Kidney (tissue), 13 donors: ENCODE measurements at regions not wholly inside any gene's neighbourhood (a gene's known extent, or its start where the extent isn't known, plus 50 kb on each side); places are given as distances from the start of the nearest gene placed in this dataset.

ENCODE experiments used
- DNase-seq, 5 donors: peaks; one replicate each; pipeline ENCODE4 v3.0.0-alpha.2; 2013 to 2020
- FAIRE-seq: peaks from 2 replicates; lab custom pipeline; 2012; peaks lifted over from hg19 to GRCh38; lab: Jason Lieb, UNC
- H3K27ac ChIP-seq, 2 donors: one replicate each; pipeline ENCODE4 v1.7.0; 2013; ENCODE audit warnings: low read depth in 2 of 2, low read length in 2 of 2, inconsistent platforms in 1 of 2
- H3K27me3 ChIP-seq: one replicate; pipeline ENCODE4 v1.7.1; 2013; ENCODE audit warnings: low read length, inconsistent platforms; ENCODE audit not compliant: control insufficient read depth, insufficient read depth
- H3K36me3 ChIP-seq, 3 donors: one replicate each; pipeline versions ENCODE4 v1.7.0 to v1.7.1; 2013; ENCODE audit warnings: low read length in 3 of 3, control low read depth in 1 of 3, inconsistent platforms in 1 of 3; ENCODE audit not compliant: insufficient read depth in 3 of 3, control insufficient read depth in 2 of 3
- H3K4me1 ChIP-seq, 3 donors: one replicate each; pipeline versions ENCODE4 v1.7.0 to v1.7.1; 2013; ENCODE audit warnings: low read length in 3 of 3, inconsistent platforms in 1 of 3, low read depth in 1 of 3; ENCODE audit not compliant: control insufficient read depth in 2 of 3, insufficient read depth in 2 of 3
- H3K4me3 ChIP-seq, 3 donors: one replicate each; pipeline versions ENCODE4 v1.7.0 to v1.8.1; 2013; ENCODE audit warnings: low read length in 3 of 3, control low read depth in 1 of 3, inconsistent platforms in 1 of 3
- H3K9ac ChIP-seq, 3 donors: one replicate each; pipeline versions ENCODE4 v1.7.0 to v1.7.1; 2013; ENCODE audit warnings: low read length in 3 of 3, control low read depth in 1 of 3, inconsistent platforms in 1 of 3
- H3K9me3 ChIP-seq, 3 donors: one replicate each; pipeline versions ENCODE4 v1.7.0 to v1.7.1; 2013; ENCODE audit warnings: low read length in 3 of 3, control low read depth in 1 of 3, inconsistent platforms in 1 of 3; ENCODE audit not compliant: control insufficient read depth in 2 of 3, insufficient read depth in 1 of 3
- CTCF ChIP-seq: IDR thresholded peaks from 3 replicates; pipeline ENCODE4 v1.5.1; 2012; ENCODE audit warnings: mild to moderate bottlenecking, moderate library complexity, borderline replicate concordance; ENCODE audit not compliant: insufficient read depth; ENCODE audit errors: extremely low read depth
- intact Hi-C: fragments of 100-400 bp; cut with DNase I; formaldehyde crosslinking; loops from one replicate; pipeline ENCODE4 v1.11.1; 2022
- donor health status: control.
- donor health status: control.
- donor health status: control.
- donor health status: control.
- donor health status: control.
- donor health status: DM: yes; HTN: yes; CAD: no.
- donor health status: Normal renal cell carcinoma (clear cell type).

- Histone ChIP-seq H3K27ac (no peak overlapping the region), H3K9me3 (no peaks in the 10 kb centered on the region), H3K4me1 (peaks cover 0 to 8% (median 0%) of the 10 kb centered on the region in 3 donors), H3K9ac (no peak overlapping the region), H3K27me3 (no peaks in the 10 kb centered on the region), H3K36me3 (no peaks in the 10 kb centered on the region), H3K4me3 (no peak overlapping the region)
- TF ChIP-seq CTCF, result no peak
- DNase-seq, result no peak
- no peak for FAIRE-seq
- intact Hi-C loops, result no loop called here
Measured at GRCh38 chr2:9770006-9770307, 73.3 kb upstream of the TAF1B start.

GRCh38 chr2:9770308-9771100 is 72.8 kb upstream of the TAF1B start:
- no peak for FAIRE-seq

GRCh38 chr2:9771101-9771449 is 72.2 kb upstream of the TAF1B start:
- no peak overlapping the region for H3K9ac ChIP-seq
- no peak for TF ChIP-seq CTCF
- H3K36me3 ChIP-seq, result no peaks in the 10 kb centered on the region
- H3K4me3 ChIP-seq, result no peak overlapping the region
- no peaks in the 10 kb centered on the region for H3K9me3 ChIP-seq
- DNase-seq (no peak), FAIRE-seq (no peak)
- no peaks in the 10 kb centered on the region for H3K27me3 ChIP-seq
- H3K27ac ChIP-seq, result no peak overlapping the region
- peaks cover 0 to 8% (median 0%) of the 10 kb centered on the region in 3 donors for H3K4me1 ChIP-seq
- intact Hi-C loops, result no loop called here

More at GRCh38 chr2:9770308-9771100, 72.8 kb upstream of the TAF1B start:
- H3K4me3 ChIP-seq, result no peak overlapping the region
- no peaks in the 10 kb centered on the region for H3K27me3 ChIP-seq
- no peak overlapping the region for H3K27ac ChIP-seq
- H3K9me3 ChIP-seq, result no peaks in the 10 kb centered on the region
- H3K36me3 ChIP-seq, result no peaks in the 10 kb centered on the region
- H3K9ac ChIP-seq, result no peak overlapping the region
- peak; percentile 53 for TF ChIP-seq CTCF
- intact Hi-C loops, result no loop called here
- DNase-seq, result peak in 4 of 5 donors; percentile 73 to 91 (median 83)
- H3K4me1 ChIP-seq, result peaks cover 0 to 8% (median 0%) of the 10 kb centered on the region in 3 donors
